ENCODE measurements at regions not wholly inside any gene's neighbourhood (a gene's known extent, or its start where the extent isn't known, plus 50 kb on each side); places are given as distances from the start of the nearest gene placed in this dataset.

DNA sequence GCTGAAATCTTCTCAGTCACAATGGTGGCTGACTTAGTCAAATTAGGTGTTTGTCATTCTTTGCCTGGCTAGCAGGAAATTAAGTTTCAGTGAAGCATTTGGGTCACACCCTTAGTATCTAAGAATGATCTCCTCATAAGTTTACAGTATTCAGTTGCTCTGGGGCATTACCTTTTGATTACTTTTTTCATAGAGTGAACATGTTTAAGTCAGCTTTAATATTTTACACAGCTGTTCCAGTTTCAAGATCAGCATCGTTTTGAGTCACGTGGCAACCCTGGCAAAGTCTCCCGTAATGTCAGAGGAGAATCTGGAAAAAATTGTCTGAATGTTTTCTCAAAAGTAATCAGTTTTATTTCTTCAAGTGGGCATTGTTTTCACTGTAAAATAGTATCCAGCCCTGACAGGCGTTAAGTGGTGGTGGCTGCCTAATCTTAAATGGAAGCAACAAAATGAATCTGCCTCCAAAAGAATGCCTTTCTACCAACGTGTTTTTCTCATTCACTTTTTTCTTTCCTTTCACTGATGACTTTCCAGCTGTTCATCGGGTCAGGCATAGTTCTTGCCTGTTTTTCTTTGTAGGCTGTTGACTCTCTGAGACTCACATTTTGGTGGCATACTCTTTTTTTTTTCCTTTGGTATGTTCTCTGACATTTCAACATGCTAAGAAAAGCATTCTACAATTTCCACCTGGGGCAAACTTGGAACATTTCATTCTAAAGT lies 319.6 kb upstream of the TCF4 start:
- H3K27me3 ChIP-seq (ENCODE audit: insufficient read depth, low read length, poor library complexity), result no peaks in the 10 kb centered on the region
- H3K79me1 ChIP-seq (ENCODE audit: low read length), result no peaks in the 10 kb centered on the region
- no peaks in the 10 kb centered on the region for H3K79me2 ChIP-seq (ENCODE audit: control insufficient read depth, insufficient read depth, low read length)
- no peak overlapping the region for H3K56ac ChIP-seq (ENCODE audit: low read length)
- DNase-seq, result no peak
- H3K4me2 ChIP-seq (ENCODE audit: low read length), result no peak overlapping the region
- H3K4ac ChIP-seq (ENCODE audit: low read depth, low read length), result no peak overlapping the region
- no peak overlapping the region for H4K8ac ChIP-seq (ENCODE audit: low read depth, low read length)
- no peak overlapping the region for H3K4me3 ChIP-seq (ENCODE audit: low read length)
- no peak overlapping the region for H3K23ac ChIP-seq (ENCODE audit: low read length)
- H3K4me1 ChIP-seq (ENCODE audit: control insufficient read depth, low read depth, low read length), result peaks cover 2% of the 10 kb centered on the region
- H2AK5ac ChIP-seq (ENCODE audit: low read length), result no peak overlapping the region
- H3K18ac ChIP-seq (ENCODE audit: low read length), result peak overlapping the region; percentile 39
- WGBS (ENCODE audit: extremely low coverage, insufficient coverage, low lambda C conversion rate), result no CpG with 5 or more reads among the region's 6 CpGs
- no peak overlapping the region for H3K27ac ChIP-seq (ENCODE audit: low read depth, low read length)
- no peak overlapping the region for H3K9ac ChIP-seq (ENCODE audit: low read length)
- H2BK15ac ChIP-seq (replicated peaks; ENCODE audit: low read depth), result peak overlapping the region; percentile 85
- H2BK5ac ChIP-seq (ENCODE audit: low read length), result no peak overlapping the region
- no peaks in the 10 kb centered on the region for H3K36me3 ChIP-seq (ENCODE audit: control insufficient read depth, insufficient read depth, low read length)
- H4K5ac ChIP-seq (ENCODE audit: low read length), result no peak overlapping the region
- peak overlapping the region; percentile 73 for H2BK120ac ChIP-seq (ENCODE audit: low read depth, low read length)

GRCh38 chr18:55906536-55906935 lies 318.5 kb upstream of the TCF4 start:
- Histone ChIP-seq H4K5ac (ENCODE audit: low read length) (no peak overlapping the region), H2AK5ac (ENCODE audit: low read length) (no peak overlapping the region), H3K4me1 (ENCODE audit: control insufficient read depth, low read depth, low read length) (peaks cover 2% of the 10 kb centered on the region), H2BK15ac (replicated peaks; ENCODE audit: low read depth) (peak overlapping the region; percentile 57), H3K56ac (ENCODE audit: low read length) (no peak overlapping the region), H3K79me2 (ENCODE audit: control insufficient read depth, insufficient read depth, low read length) (no peaks in the 10 kb centered on the region), H3K18ac (ENCODE audit: low read length) (no peak overlapping the region), H2BK120ac (ENCODE audit: low read depth, low read length) (no peak overlapping the region), H3K4me2 (ENCODE audit: low read length) (no peak overlapping the region), H3K27me3 (ENCODE audit: insufficient read depth, low read length, poor library complexity) (no peaks in the 10 kb centered on the region), H3K79me1 (ENCODE audit: low read length) (no peaks in the 10 kb centered on the region), H3K9ac (ENCODE audit: low read length) (no peak overlapping the region), H3K36me3 (ENCODE audit: control insufficient read depth, insufficient read depth, low read length) (no peaks in the 10 kb centered on the region), H2BK5ac (ENCODE audit: low read length) (no peak overlapping the region), H3K27ac (ENCODE audit: low read depth, low read length) (no peak overlapping the region), H3K4ac (ENCODE audit: low read depth, low read length) (no peak overlapping the region), H3K4me3 (ENCODE audit: low read length) (no peak overlapping the region), H3K23ac (ENCODE audit: low read length) (no peak overlapping the region), H4K8ac (ENCODE audit: low read depth, low read length) (no peak overlapping the region)
- no CpG with 5 or more reads among the region's 2 CpGs for WGBS (ENCODE audit: extremely low coverage, insufficient coverage, low lambda C conversion rate)
- no peak for DNase-seq

DNA sequence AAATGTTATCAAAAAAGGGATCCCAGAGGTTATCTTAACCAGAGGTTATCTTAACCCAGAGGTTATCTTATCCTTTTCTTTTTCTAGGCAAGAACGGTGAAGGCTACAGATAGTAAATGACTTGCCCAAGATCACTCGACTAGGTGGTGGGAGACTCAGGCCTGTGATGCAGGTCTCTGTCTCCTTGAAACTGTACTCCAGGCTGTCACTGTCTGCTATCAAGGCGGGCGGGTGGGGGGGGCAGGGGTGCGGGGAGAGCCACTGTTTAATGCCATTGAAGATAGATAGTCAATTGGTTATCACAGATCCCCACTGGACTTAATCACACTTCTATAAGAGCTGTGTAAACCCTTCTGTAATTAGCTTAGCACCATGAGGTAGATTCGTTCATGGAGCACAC lies 315.9 kb upstream of the TCF4 start:
- Histone ChIP-seq H3K9ac (ENCODE audit: low read length) (no peak overlapping the region), H3K79me2 (ENCODE audit: control insufficient read depth, insufficient read depth, low read length) (no peaks in the 10 kb centered on the region), H3K27me3 (ENCODE audit: insufficient read depth, low read length, poor library complexity) (no peaks in the 10 kb centered on the region), H3K23ac (ENCODE audit: low read length) (no peak overlapping the region), H3K4me1 (ENCODE audit: control insufficient read depth, low read depth, low read length) (peaks cover 2% of the 10 kb centered on the region), H4K8ac (ENCODE audit: low read depth, low read length) (no peak overlapping the region), H3K4me2 (ENCODE audit: low read length) (no peak overlapping the region), H3K56ac (ENCODE audit: low read length) (no peak overlapping the region), H2BK120ac (ENCODE audit: low read depth, low read length) (no peak overlapping the region), H3K36me3 (ENCODE audit: control insufficient read depth, insufficient read depth, low read length) (no peaks in the 10 kb centered on the region), H2BK15ac (replicated peaks; ENCODE audit: low read depth) (no peak overlapping the region), H3K79me1 (ENCODE audit: low read length) (no peaks in the 10 kb centered on the region), H3K4ac (ENCODE audit: low read depth, low read length) (no peak overlapping the region), H4K5ac (ENCODE audit: low read length) (no peak overlapping the region), H2AK5ac (ENCODE audit: low read length) (no peak overlapping the region), H2BK5ac (ENCODE audit: low read length) (no peak overlapping the region), H3K18ac (ENCODE audit: low read length) (no peak overlapping the region), H3K27ac (ENCODE audit: low read depth, low read length) (no peak overlapping the region), H3K4me3 (ENCODE audit: low read length) (no peak overlapping the region)
- peak; percentile 92 for DNase-seq
- WGBS (ENCODE audit: extremely low coverage, insufficient coverage, low lambda C conversion rate), result no CpG with 5 or more reads among the region's 6 CpGs

DNA sequence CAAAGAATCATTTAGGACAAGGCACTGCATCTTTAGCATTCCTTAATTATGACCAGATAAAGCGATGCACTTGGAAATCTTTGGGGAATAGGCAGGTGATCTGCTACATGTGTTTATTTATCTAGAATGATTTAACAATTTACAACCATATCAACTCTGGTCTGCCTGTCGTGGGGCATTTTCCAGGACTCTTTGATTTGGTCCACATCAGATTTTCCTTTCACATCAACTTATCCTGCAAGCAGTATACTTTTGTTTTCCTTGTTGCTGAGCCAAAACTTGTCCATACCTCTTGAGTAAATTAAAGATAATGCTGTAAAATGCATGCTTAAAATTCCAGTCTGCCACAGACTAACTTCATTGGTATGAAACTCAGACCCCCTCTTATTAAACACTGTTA lies 312.4 kb upstream of the TCF4 start:
- H2BK5ac ChIP-seq (ENCODE audit: low read length), result no peak overlapping the region
- H2BK120ac ChIP-seq (ENCODE audit: low read depth, low read length), result no peak overlapping the region
- H3K36me3 ChIP-seq (ENCODE audit: control insufficient read depth, insufficient read depth, low read length), result no peaks in the 10 kb centered on the region
- no peak overlapping the region for H3K27ac ChIP-seq (ENCODE audit: low read depth, low read length)
- no peak overlapping the region for H4K8ac ChIP-seq (ENCODE audit: low read depth, low read length)
- no peak overlapping the region for H3K9ac ChIP-seq (ENCODE audit: low read length)
- no peaks in the 10 kb centered on the region for H3K79me1 ChIP-seq (ENCODE audit: low read length)
- H3K23ac ChIP-seq (ENCODE audit: low read length), result no peak overlapping the region
- H4K5ac ChIP-seq (ENCODE audit: low read length), result no peak overlapping the region
- no peak overlapping the region for H3K4me3 ChIP-seq (ENCODE audit: low read length)
- H3K4me2 ChIP-seq (ENCODE audit: low read length), result no peak overlapping the region
- no peak overlapping the region for H2AK5ac ChIP-seq (ENCODE audit: low read length)
- no peaks in the 10 kb centered on the region for H3K79me2 ChIP-seq (ENCODE audit: control insufficient read depth, insufficient read depth, low read length)
- H3K56ac ChIP-seq (ENCODE audit: low read length), result no peak overlapping the region
- H3K4me1 ChIP-seq (ENCODE audit: control insufficient read depth, low read depth, low read length), result no peaks in the 10 kb centered on the region
- DNase-seq, result no peak
- no peak overlapping the region for H3K18ac ChIP-seq (ENCODE audit: low read length)
- H3K27me3 ChIP-seq (ENCODE audit: insufficient read depth, low read length, poor library complexity), result no peaks in the 10 kb centered on the region
- no CpG with 5 or more reads among the region's 2 CpGs for WGBS (ENCODE audit: extremely low coverage, insufficient coverage, low lambda C conversion rate)
- H3K4ac ChIP-seq (ENCODE audit: low read depth, low read length), result no peak overlapping the region
- H2BK15ac ChIP-seq (replicated peaks; ENCODE audit: low read depth), result no peak overlapping the region

GRCh38 chr18:55897091-55897689 lies 309.2 kb upstream of the TCF4 start:
- no peak for DNase-seq
- no peaks in the 10 kb centered on the region for H3K36me3 ChIP-seq (ENCODE audit: control insufficient read depth, insufficient read depth, low read length)
- no peak overlapping the region for H2BK15ac ChIP-seq (replicated peaks; ENCODE audit: low read depth)
- H3K79me1 ChIP-seq (ENCODE audit: low read length), result no peaks in the 10 kb centered on the region
- H3K4me1 ChIP-seq (ENCODE audit: control insufficient read depth, low read depth, low read length), result peaks cover 3% of the 10 kb centered on the region
- no peak overlapping the region for H2AK5ac ChIP-seq (ENCODE audit: low read length)
- no peak overlapping the region for H3K27ac ChIP-seq (ENCODE audit: low read depth, low read length)
- no peak overlapping the region for H3K4me2 ChIP-seq (ENCODE audit: low read length)
- H4K8ac ChIP-seq (ENCODE audit: low read depth, low read length), result no peak overlapping the region
- no CpG with 5 or more reads among the region's 3 CpGs for WGBS (ENCODE audit: extremely low coverage, insufficient coverage, low lambda C conversion rate)
- H3K9ac ChIP-seq (ENCODE audit: low read length), result no peak overlapping the region
- H3K4me3 ChIP-seq (ENCODE audit: low read length), result no peak overlapping the region
- H2BK5ac ChIP-seq (ENCODE audit: low read length), result no peak overlapping the region
- no peak overlapping the region for H2BK120ac ChIP-seq (ENCODE audit: low read depth, low read length)
- no peak overlapping the region for H3K23ac ChIP-seq (ENCODE audit: low read length)
- no peak overlapping the region for H4K5ac ChIP-seq (ENCODE audit: low read length)
- no peak overlapping the region for H3K56ac ChIP-seq (ENCODE audit: low read length)
- H3K18ac ChIP-seq (ENCODE audit: low read length), result no peak overlapping the region
- H3K27me3 ChIP-seq (ENCODE audit: insufficient read depth, low read length, poor library complexity), result no peaks in the 10 kb centered on the region
- no peak overlapping the region for H3K4ac ChIP-seq (ENCODE audit: low read depth, low read length)
- H3K79me2 ChIP-seq (ENCODE audit: control insufficient read depth, insufficient read depth, low read length), result no peaks in the 10 kb centered on the region

GRCh38 chr18:55893948-55894347 lies 306.0 kb upstream of the TCF4 start:
- no peak overlapping the region for H4K8ac ChIP-seq (ENCODE audit: low read depth, low read length)
- no peak overlapping the region for H3K4me3 ChIP-seq (ENCODE audit: low read length)
- peaks cover 3% of the 10 kb centered on the region for H3K4me1 ChIP-seq (ENCODE audit: control insufficient read depth, low read depth, low read length)
- no peak overlapping the region for H3K23ac ChIP-seq (ENCODE audit: low read length)
- H2BK120ac ChIP-seq (ENCODE audit: low read depth, low read length), result no peak overlapping the region
- no peaks in the 10 kb centered on the region for H3K27me3 ChIP-seq (ENCODE audit: insufficient read depth, low read length, poor library complexity)
- H2BK5ac ChIP-seq (ENCODE audit: low read length), result no peak overlapping the region
- H4K5ac ChIP-seq (ENCODE audit: low read length), result no peak overlapping the region
- peak overlapping the region; percentile 38 for H2BK15ac ChIP-seq (replicated peaks; ENCODE audit: low read depth)
- H3K18ac ChIP-seq (ENCODE audit: low read length), result no peak overlapping the region
- no peak overlapping the region for H3K4me2 ChIP-seq (ENCODE audit: low read length)
- no peak overlapping the region for H3K27ac ChIP-seq (ENCODE audit: low read depth, low read length)
- H3K79me1 ChIP-seq (ENCODE audit: low read length), result no peaks in the 10 kb centered on the region
- H3K79me2 ChIP-seq (ENCODE audit: control insufficient read depth, insufficient read depth, low read length), result no peaks in the 10 kb centered on the region
- H2AK5ac ChIP-seq (ENCODE audit: low read length), result no peak overlapping the region
- no peaks in the 10 kb centered on the region for H3K36me3 ChIP-seq (ENCODE audit: control insufficient read depth, insufficient read depth, low read length)
- H3K4ac ChIP-seq (ENCODE audit: low read depth, low read length), result no peak overlapping the region
- H3K56ac ChIP-seq (ENCODE audit: low read length), result no peak overlapping the region
- no CpG with 5 or more reads among the region's 5 CpGs for WGBS (ENCODE audit: extremely low coverage, insufficient coverage, low lambda C conversion rate)
- DNase-seq, result no peak
- H3K9ac ChIP-seq (ENCODE audit: low read length), result no peak overlapping the region
